Suprapubic skin (tissue), 4 donors: ENCODE measurements at regions not wholly inside any gene's neighbourhood (a gene's known extent, or its start where the extent isn't known, plus 50 kb on each side); places are given as distances from the start of the nearest gene placed in this dataset.

ENCODE experiments used
- CTCF ChIP-seq, 2 donors: fragments of 200-600 bp in 1 of 2; fragments of 450-650 bp in 1 of 2; sonication (generic) in 1 of 2; IDR thresholded peaks; one replicate each; pipeline ENCODE4 v1.5.1; 2016 to 2019; ENCODE audit warnings: antibody characterized with exemption in 2 of 2, mild to moderate bottlenecking in 1 of 2, moderate library complexity in 1 of 2
- EP300 ChIP-seq: sonication (generic); formaldehyde crosslinking; IDR thresholded peaks from one replicate; pipeline ENCODE4 v1.6.1; 2017; ENCODE audit warnings: antibody characterized with exemption
- POLR2A ChIP-seq, 2 donors: fragments of 450-650 bp; IDR thresholded peaks; one replicate each; pipeline ENCODE4 v1.6.1; 2017; ENCODE audit warnings: antibody characterized with exemption in 2 of 2, mild to moderate bottlenecking in 2 of 2, moderate library complexity in 2 of 2
- POLR2AphosphoS5 ChIP-seq, 3 donors: sonication (generic); formaldehyde crosslinking; IDR thresholded peaks; one replicate each; pipeline ENCODE4 v1.6.1; 2017; ENCODE audit warnings: antibody characterized with exemption in 3 of 3

- no peak for TF ChIP-seq POLR2A (IDR thresholded peaks at IDR 0.05)
- no peak for TF ChIP-seq CTCF (IDR thresholded peaks at IDR 0.05)
- no peak for TF ChIP-seq EP300
- no peak for TF ChIP-seq POLR2AphosphoS5 (IDR thresholded peaks at IDR 0.05)
These were observed 477.8 kb downstream of the BRD1 start for GRCh38 chr22:49349841-49350381.
